HUDEP-2 (cell line): ENCODE measurements at regions not wholly inside any gene's neighbourhood (a gene's known extent, or its start where the extent isn't known, plus 50 kb on each side); places are given as distances from the start of the nearest gene placed in this dataset.
"Not testable (repeated sequence)": the region's sequence is repeated elsewhere in the genome, so short reads cannot be mapped to it uniquely, and the experiment has no call there.

Experiments used
- DNase-seq, 76 experiments: peaks; one replicate each; lab custom pipeline; 2025; ENCODE audit not compliant: unreplicated experiment in 76 of 76; lab: John Stamatoyannopoulos, UW

GRCh38 chr12:90831712-90832111, 123.3 kb downstream of the CCER1 start:
- no peak for DNase-seq

GRCh38 chr12:90829044-90829443, 125.9 kb downstream of the CCER1 start:
- no peak for DNase-seq

GRCh38 chr12:90828621-90829020, 126.4 kb downstream of the CCER1 start:
- DNase-seq = no peak

GRCh38 chr12:90827567-90827966, 127.4 kb downstream of the CCER1 start:
- DNase-seq = no peak

GRCh38 chr12:90826036-90826435, 128.9 kb downstream of the CCER1 start:
- DNase-seq = no peak

GRCh38 chr12:90823859-90824258, 131.1 kb downstream of the CCER1 start:
- no peak for DNase-seq

GRCh38 chr12:90819709-90820108, 135.3 kb downstream of the CCER1 start:
- no peak for DNase-seq

- no peak for DNase-seq
These were observed 138.5 kb downstream of the CCER1 start for GRCh38 chr12:90816353-90817089.

GRCh38 chr12:90809940-90810339, 145.0 kb downstream of the CCER1 start:
- DNase-seq = no peak

GRCh38 chr12:90808568-90808967, 146.4 kb downstream of the CCER1 start:
- DNase-seq = no peak

- DNase-seq = no peak
These were observed 152.2 kb downstream of the CCER1 start for GRCh38 chr12:90802727-90803126.

- DNase-seq = no peak
These were observed 153.2 kb downstream of the CCER1 start for GRCh38 chr12:90801776-90802175.

- DNase-seq = no peak
These were observed 160.8 kb downstream of the CCER1 start for GRCh38 chr12:90794212-90794611.

- DNase-seq = not testable (repeated sequence)
These were observed 162.3 kb downstream of the CCER1 start for GRCh38 chr12:90792718-90793117.

GRCh38 chr12:90791445-90791844, 163.5 kb downstream of the CCER1 start:
- DNase-seq = no peak

GRCh38 chr12:90790747-90791146, 164.2 kb downstream of the CCER1 start:
- no peak for DNase-seq

GRCh38 chr12:90773491-90773890, 181.5 kb downstream of the CCER1 start:
- DNase-seq = no peak

- no peak for DNase-seq
These were observed 184.1 kb downstream of the CCER1 start for GRCh38 chr12:90770861-90771260.

GRCh38 chr12:90757957-90758356, 197.0 kb downstream of the CCER1 start:
- no peak for DNase-seq

- DNase-seq = no peak
These were observed 209.8 kb downstream of the CCER1 start for GRCh38 chr12:90745211-90745610.

GRCh38 chr12:90741611-90742010, 213.4 kb downstream of the CCER1 start:
- DNase-seq = no peak

GRCh38 chr12:90729736-90730135, 225.2 kb downstream of the CCER1 start:
- no peak for DNase-seq

GRCh38 chr12:90712671-90713070, 242.3 kb downstream of the CCER1 start:
- no peak for DNase-seq
